NT2/D1 (cell line): ENCODE measurements at regions not wholly inside any gene's neighbourhood (a gene's known extent, or its start where the extent isn't known, plus 50 kb on each side); places are given as distances from the start of the nearest gene placed in this dataset.

Experiments
- SUZ12 ChIP-seq: IDR thresholded peaks from 2 replicates; pipeline ENCODE4 v1.6.1; 2011; ENCODE audit not compliant: insufficient read length, insufficient read depth; ENCODE audit errors: extremely low read depth
- YY1 ChIP-seq: IDR thresholded peaks from 2 replicates; pipeline ENCODE4 v1.6.1; 2011; ENCODE audit not compliant: insufficient read length, insufficient read depth
- ZNF274 ChIP-seq: IDR thresholded peaks from 2 replicates; pipeline ENCODE4 v1.6.1; 2011; ENCODE audit warnings: mild to moderate bottlenecking, low read depth, low read length

DNA sequence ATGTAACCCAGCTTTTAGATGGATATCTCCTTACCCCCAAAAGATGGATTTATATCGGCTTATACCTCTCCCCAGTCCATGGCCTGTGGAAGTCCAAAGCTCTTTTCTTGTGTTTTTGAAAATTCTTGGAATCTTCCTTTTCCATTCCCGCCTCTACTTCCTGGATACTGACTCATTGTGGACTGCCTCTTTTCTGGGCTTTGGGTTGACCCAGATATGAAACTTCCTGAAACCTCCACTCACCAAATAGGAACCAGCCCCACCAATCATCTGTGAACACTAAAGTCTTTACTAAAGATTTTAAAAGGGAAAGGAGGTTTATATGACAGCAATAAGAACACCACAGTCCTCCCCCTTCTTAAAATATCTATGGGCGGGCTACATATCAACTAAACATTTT, 163.4 kb upstream of the SYN3 start:
- no peak for TF ChIP-seq YY1
- TF ChIP-seq ZNF274 = no peak
- no peak for TF ChIP-seq SUZ12
